Mesothelial cell of epicardium (in vitro differentiated cells): ENCODE measurements at regions not wholly inside any gene's neighbourhood (a gene's known extent, or its start where the extent isn't known, plus 50 kb on each side); places are given as distances from the start of the nearest gene placed in this dataset.

ENCODE experiments used
- DNase-seq, 2 experiments: peaks; one replicate each; pipeline ENCODE4 v3.0.0; 2021; ENCODE audit warnings: low spot score in 2 of 2; ENCODE audit not compliant: unreplicated experiment in 2 of 2
- H3K27ac Mint-ChIP-seq: 2 replicates; pipeline ENCODE4 v1.8.0; 2021; ENCODE audit warnings: mixed read lengths
- H3K27me3 Mint-ChIP-seq: 2 replicates; pipeline ENCODE4 v1.8.0; 2021; ENCODE audit warnings: low read depth, mixed read lengths
- H3K36me3 Mint-ChIP-seq: 2 replicates; pipeline ENCODE4 v1.8.0; 2021; ENCODE audit warnings: mixed read lengths
- H3K4me1 Mint-ChIP-seq: 2 replicates; pipeline ENCODE4 v1.8.0; 2021; ENCODE audit warnings: mixed read lengths
- H3K4me3 Mint-ChIP-seq: 2 replicates; pipeline ENCODE4 v1.8.0; 2021; ENCODE audit warnings: mild to moderate bottlenecking, moderate library complexity, mixed read lengths
- H3K9me3 Mint-ChIP-seq: 2 replicates; pipeline ENCODE4 v1.8.0; 2021; ENCODE audit warnings: mixed read lengths
- CTCF ChIP-seq: fragments of 200-600 bp; sonication (generic); IDR thresholded peaks from one replicate; pipeline ENCODE4 v1.5.0; 2021; ENCODE audit warnings: antibody characterized with exemption; ENCODE audit not compliant: unreplicated experiment

GRCh38 chr7:68399991-68400590, 1198.2 kb upstream of the AUTS2 start:
- no peaks in the 10 kb centered on the region for H3K36me3 Mint-ChIP-seq

GRCh38 chr7:68400783-68401182, 1197.5 kb upstream of the AUTS2 start:
- DNase-seq = no peak
- Mint-ChIP-seq H3K27me3 (no peaks in the 10 kb centered on the region), H3K4me3 (no peak overlapping the region), H3K9me3 (peaks cover 16% of the 10 kb centered on the region), H3K27ac (no peak overlapping the region), H3K4me1 (peaks cover 3% of the 10 kb centered on the region), H3K36me3 (no peaks in the 10 kb centered on the region)
- TF ChIP-seq CTCF = no peak

More at GRCh38 chr7:68399991-68400590, 1198.2 kb upstream of the AUTS2 start:
- no peak for DNase-seq
- no peak for TF ChIP-seq CTCF
- Mint-ChIP-seq H3K4me1 (peaks cover 3% of the 10 kb centered on the region), H3K9me3 (peaks cover 15% of the 10 kb centered on the region), H3K27ac (no peak overlapping the region), H3K27me3 (no peaks in the 10 kb centered on the region), H3K4me3 (no peak overlapping the region)

GRCh38 chr7:68401313-68401712, 1197.0 kb upstream of the AUTS2 start:
- Mint-ChIP-seq H3K27me3 (no peaks in the 10 kb centered on the region), H3K9me3 (peaks cover 16% of the 10 kb centered on the region), H3K4me3 (no peak overlapping the region), H3K36me3 (no peaks in the 10 kb centered on the region), H3K27ac (no peak overlapping the region), H3K4me1 (peaks cover 3% of the 10 kb centered on the region)
- no peak for TF ChIP-seq CTCF
- no peak for DNase-seq

- H3K4me1 Mint-ChIP-seq = peaks cover 3% of the 10 kb centered on the region
- no peak for DNase-seq
- H3K36me3 Mint-ChIP-seq = no peaks in the 10 kb centered on the region
- no peak overlapping the region for H3K27ac Mint-ChIP-seq
- peaks cover 21% of the 10 kb centered on the region for H3K9me3 Mint-ChIP-seq
- no peaks in the 10 kb centered on the region for H3K27me3 Mint-ChIP-seq
- no peak for TF ChIP-seq CTCF
- H3K4me3 Mint-ChIP-seq = no peak overlapping the region
These were observed 1191.8 kb upstream of the AUTS2 start for GRCh38 chr7:68406480-68406879.

- Mint-ChIP-seq H3K27ac (no peak overlapping the region), H3K4me1 (peaks cover 3% of the 10 kb centered on the region), H3K4me3 (no peak overlapping the region), H3K27me3 (no peaks in the 10 kb centered on the region), H3K36me3 (no peaks in the 10 kb centered on the region), H3K9me3 (peaks cover 25% of the 10 kb centered on the region)
- DNase-seq = no peak
- no peak for TF ChIP-seq CTCF
These were observed 1190.8 kb upstream of the AUTS2 start for GRCh38 chr7:68407460-68407859.

- Mint-ChIP-seq H3K27me3 (no peaks in the 10 kb centered on the region), H3K4me3 (no peak overlapping the region), H3K4me1 (peaks cover 3% of the 10 kb centered on the region), H3K36me3 (no peaks in the 10 kb centered on the region), H3K9me3 (peaks cover 18% of the 10 kb centered on the region), H3K27ac (no peak overlapping the region)
- TF ChIP-seq CTCF = no peak
- DNase-seq = no peak
These were observed 1189.4 kb upstream of the AUTS2 start for GRCh38 chr7:68408873-68409272.
